HG02970 (cell line): ENCODE measurements at regions not wholly inside any gene's neighbourhood (a gene's known extent, or its start where the extent isn't known, plus 50 kb on each side); places are given as distances from the start of the nearest gene placed in this dataset.

Experiments used
- ATAC-seq: cut with Tn5 transposase; IDR thresholded peaks from one replicate; pipeline ENCODE4 v1.9.1; 2021; ENCODE audit warnings: mild to moderate bottlenecking, moderate library complexity, moderate number of reproducible peaks; ENCODE audit not compliant: unreplicated experiment, low FRiP score

DNA sequence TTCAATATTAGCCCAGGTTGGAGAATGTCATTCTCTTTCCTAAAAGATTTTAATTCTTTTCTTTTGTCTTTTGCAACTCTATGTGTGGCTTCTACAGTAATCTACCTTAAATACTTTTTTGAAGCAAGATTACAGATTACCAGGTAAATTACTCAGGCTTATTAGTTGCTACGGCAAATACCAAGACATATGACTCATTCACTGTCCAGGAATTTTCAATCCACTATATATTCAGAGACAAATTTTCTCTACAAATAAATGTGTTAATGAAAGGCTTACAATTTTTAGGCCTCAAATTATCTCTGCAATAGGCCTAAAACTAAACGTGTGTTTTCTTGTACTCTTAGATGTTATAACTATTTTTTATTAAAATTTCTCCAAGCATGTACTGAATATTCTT is 631.3 kb downstream of the DIAPH3 start:
- no peak for ATAC-seq

DNA sequence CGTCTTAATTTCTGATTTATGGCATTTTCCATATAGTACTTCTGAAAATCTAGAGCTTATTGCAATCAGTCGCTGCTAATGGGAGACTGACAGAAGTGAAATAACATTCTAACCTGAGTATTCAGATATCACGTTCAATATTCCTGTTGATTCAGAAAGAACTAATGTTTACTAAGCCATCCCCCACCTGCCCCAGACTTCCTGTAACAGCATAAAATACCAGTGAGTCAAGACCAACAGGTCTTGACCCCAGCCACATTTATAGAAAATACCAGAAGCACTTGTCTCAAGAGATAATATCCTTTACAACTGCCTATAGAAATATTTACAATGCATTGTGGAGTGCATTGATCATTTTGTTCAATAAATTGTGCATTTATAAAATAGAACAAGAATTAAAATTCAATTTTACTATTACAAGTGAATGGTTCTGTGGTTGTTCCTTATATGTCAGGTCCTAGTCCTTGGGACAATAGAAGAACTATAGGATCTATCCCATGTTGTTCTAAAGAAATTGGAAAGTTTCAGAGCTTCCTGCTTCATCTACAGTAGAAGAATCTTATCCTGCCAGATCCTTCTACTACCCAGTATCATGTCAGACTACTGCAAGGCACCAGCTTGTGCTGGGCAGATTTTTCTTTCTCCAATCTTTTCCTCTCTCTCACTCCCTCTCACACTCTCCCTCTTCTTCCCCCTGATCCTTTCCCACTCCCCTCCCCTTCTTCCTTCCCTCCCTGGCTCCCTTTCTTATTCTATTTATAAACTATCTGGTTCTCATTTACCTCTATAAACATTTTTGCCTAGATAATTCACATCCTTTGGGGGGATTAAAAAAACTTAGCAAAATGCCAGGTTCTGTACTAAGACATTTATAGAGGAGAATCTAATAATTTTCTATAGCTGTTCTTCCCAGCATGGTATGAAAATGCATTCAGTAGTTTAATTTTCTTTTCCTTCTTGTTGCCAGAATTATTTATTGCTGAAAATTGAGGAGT is 629.9 kb downstream of the DIAPH3 start:
- ATAC-seq = no peak

DNA sequence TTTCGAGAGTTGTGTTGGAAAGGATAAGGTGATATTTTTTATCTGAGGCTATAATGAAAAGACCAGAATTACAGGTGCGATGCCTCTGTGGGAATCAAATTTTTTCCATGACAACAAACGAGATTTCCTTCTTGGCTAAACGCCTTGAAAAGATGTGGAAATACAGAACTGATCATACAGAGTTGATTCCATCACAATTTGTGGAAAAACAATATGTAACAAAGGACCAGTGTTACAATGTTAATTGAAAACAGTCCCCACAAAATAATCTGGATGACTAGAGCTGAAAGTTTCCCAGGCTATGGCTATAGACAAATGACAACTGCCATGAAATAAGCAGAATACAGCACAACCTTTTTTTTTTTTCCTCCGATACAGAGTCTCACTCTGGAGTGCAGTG is 628.9 kb downstream of the DIAPH3 start:
- no peak for ATAC-seq

DNA sequence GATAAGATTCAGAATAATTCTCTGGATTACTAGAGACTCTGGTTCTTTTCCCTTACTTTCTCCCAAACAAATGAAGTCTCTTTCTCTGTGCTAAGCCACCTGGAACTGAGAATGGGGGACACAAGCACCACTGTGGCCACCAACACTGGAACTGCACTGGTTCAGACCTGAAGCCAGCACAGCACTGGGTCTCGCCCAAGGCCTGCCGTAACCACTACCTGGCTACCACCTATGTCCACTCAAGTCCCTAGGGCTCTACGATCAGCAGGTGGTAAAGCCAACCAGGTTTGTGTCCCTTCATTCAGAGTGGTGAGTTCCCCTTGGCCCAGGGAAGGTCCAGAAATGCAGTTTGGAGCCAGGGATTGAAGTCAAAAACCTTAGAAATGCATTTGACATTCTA is 626.2 kb downstream of the DIAPH3 start:
- ATAC-seq = no peak

DNA sequence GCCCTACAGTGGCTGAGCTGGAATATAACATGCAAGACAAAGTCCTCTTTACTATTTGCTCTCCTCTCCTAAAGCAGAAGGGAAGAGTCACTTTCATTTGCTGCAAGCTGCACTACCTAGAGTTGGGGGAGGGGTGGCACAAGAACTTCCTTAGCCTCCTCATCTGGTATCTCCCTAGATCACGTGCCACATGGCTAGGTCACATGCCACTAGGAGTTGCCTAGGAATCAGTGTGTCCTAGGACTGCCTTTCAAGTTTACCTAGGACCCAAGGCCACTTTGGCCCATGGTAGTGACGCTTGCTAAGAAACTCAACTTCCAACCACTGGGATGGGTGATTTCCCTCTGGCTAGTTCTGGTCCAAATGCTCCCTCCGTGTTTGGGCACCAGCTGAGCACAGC is 625.2 kb downstream of the DIAPH3 start:
- ATAC-seq = no peak

DNA sequence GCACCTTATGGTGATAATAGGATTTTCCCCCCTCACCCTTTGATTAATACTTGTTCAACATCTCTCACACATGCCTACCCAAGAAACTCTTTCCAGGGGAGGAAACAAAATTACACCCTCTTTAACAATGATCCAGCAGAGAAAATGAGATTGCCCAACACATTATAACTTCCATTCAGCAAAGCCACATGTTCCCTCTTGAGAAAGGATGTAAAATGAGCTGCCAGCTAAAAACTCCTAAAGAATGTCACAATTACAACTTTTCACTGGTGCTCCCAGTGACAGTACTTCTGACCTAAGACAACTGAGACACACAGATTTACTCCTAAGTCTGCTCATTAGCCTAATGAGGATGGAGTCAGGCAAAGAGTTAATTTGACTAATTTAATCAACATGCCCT is 621.4 kb downstream of the DIAPH3 start:
- ATAC-seq = no peak

DNA sequence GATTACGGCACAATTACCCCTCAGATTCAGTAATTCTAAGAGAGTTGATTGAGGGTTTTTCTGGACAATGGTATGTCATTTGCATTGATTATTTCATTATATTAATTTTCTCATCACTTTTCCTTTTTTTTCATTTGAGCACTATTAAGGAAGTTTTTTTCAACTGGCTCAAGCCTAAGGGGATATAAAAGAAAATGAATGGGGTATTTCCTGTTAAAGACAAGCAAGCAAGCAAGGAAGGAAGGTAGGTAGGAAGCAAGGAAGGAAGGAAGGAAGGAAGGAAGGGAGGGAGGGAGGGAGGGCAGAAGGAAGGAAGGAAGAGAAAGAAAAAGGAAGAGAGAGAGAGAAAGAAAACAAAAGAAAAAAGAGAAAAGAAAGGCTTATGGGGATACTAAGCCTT is 620.3 kb downstream of the DIAPH3 start:
- ATAC-seq = no peak

DNA sequence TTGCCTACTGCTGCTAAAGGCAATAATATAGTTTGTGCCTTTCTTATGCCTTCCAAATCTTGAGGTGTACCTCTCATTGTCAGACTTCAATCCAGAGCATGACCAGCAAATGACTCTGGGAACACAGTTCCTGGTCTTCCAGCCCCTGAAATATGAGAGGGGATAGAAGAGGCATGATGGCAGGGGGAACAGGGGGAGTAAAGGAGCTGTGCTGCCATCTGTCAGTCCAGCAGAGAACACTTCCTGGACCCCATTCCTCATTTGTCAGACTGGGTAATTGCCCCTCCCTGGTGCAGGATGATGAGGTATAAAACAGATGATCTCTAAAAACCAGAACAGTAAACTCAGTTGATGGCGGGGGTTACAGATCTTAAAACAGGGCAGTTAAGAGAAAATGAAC is 618.7 kb downstream of the DIAPH3 start:
- no peak for ATAC-seq

DNA sequence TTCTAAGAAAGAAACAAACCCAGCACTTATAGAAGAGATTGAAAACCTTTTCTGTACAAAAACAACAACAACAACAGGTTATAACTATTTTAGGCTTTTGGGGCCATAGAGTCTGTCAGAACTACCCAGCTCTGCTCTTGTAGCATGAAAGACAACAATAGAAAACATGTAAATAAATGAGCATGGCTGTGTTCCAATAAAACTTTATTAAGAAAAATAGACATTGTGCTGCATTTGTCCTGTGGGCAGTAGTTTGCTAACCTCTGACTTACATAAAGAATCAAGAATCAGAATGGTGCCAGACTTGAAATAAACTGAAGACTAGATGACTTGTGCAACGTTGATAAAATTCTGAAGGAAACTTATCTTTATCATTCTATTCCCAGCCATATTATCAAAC is 617.5 kb downstream of the DIAPH3 start:
- no peak for ATAC-seq

DNA sequence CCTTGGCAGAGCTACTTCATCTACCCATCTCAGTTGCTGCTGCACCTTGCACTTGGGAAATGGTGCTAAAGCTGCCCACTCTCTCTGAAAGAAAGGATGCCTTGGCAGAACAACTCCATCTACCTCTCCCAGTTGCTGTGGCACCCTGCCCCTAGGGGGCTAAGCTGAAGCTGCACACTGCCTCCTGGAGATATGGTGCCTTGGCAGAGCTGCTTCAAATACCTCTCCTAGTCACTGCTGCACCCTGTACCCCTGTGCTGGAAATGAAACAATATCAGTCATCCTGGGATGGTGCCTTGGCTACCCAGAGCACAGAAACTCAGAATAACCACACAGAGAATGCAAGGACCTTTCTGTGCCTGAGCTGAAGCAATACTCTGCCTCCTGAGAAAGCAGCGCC is 615.8 kb downstream of the DIAPH3 start:
- no peak for ATAC-seq

DNA sequence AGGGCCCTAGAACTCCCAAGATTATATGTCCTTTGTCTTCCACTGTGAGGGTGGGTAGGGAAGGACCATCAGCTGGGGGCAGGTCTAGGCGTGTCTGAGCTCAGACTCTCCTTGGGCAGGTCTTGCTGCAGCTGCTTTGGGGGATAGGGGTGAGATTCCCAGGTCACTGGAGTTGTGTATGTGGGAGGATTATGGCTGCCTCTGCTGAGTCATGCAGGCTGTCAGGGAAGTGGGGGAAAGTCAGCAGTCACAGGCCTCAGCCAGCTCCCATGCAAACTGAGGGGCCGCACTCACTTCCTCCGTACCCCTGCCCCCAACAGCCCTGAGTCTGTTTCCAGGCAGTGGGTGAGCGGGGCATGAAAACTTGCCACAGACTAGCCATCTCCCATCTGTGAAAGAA is 600.8 kb downstream of the DIAPH3 start:
- no peak for ATAC-seq

DNA sequence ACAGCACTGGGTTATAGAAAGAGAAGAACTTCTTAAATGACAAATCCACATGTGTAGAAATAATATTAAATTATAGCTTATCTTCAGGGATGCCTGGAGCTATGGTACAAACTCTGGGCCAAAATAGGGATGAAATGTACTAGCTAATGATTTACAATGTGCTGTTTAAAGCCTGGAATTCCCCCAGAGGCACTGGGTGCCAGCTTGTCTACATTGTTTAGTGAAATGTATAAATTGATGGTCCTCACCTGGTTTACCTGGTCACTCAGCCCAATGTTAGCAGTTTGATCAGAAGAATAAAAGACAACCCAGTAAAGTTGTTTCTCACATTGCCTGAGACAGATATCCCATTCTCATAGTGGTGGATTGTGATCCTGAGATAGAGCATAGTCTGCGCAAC is 597.2 kb downstream of the DIAPH3 start:
- no peak for ATAC-seq

DNA sequence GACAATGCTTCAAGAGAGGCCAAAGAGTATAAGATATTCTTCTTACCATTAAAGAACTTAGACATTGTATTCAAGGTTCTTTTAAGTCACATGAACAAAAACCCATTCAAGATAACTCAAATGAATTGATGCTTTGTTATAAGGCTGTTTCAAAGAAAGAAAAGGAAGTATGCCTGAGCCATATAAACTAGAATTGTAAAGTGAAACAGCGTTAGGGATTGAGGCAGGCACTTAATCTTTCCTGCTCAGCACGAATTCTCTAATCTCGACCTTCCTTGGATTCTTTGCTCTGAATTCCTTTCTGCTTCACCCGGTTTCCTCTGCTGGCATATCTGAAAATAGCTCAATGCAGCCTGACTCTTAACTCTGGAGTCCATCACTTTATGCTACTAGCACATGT is 595.4 kb downstream of the DIAPH3 start:
- ATAC-seq = no peak

DNA sequence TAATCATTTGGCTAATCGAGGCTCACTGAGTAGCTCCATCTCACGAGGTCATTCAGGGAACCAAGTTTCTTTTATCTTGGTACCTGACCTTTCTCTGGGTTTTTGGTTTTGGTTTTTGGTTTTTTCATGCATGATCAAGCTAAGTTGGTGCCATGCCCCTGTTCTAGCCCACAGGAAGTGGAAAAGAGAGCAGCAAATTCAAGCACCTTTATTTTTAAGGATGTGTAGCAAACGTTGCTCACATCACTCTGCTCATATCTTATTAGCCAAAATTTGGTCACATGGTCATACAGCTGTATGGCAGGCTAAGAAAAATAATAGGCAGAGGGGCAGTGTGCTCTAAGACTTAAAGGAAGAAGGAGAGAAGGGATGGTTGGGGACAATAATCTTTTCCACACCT is 593.5 kb downstream of the DIAPH3 start:
- no peak for ATAC-seq

DNA sequence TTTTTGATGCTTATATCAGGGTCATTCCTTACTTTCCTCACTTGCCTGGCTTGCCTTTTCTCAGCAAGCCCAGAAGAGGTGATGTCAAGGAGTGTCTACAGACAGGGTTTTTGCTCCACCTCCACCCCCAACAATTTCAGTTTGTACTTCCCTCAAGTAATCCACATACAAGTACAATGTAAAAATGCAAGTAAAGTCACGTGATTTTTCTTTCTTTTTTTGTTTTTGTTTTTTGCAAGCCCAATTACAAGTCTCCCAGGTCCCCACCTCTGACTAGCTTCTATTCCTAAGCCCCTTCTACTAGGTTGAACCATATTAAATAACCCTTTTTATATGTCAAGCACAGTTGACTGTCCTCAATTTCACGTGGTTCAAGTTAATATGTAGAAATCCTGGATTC is 579.6 kb downstream of the DIAPH3 start:
- no peak for ATAC-seq

DNA sequence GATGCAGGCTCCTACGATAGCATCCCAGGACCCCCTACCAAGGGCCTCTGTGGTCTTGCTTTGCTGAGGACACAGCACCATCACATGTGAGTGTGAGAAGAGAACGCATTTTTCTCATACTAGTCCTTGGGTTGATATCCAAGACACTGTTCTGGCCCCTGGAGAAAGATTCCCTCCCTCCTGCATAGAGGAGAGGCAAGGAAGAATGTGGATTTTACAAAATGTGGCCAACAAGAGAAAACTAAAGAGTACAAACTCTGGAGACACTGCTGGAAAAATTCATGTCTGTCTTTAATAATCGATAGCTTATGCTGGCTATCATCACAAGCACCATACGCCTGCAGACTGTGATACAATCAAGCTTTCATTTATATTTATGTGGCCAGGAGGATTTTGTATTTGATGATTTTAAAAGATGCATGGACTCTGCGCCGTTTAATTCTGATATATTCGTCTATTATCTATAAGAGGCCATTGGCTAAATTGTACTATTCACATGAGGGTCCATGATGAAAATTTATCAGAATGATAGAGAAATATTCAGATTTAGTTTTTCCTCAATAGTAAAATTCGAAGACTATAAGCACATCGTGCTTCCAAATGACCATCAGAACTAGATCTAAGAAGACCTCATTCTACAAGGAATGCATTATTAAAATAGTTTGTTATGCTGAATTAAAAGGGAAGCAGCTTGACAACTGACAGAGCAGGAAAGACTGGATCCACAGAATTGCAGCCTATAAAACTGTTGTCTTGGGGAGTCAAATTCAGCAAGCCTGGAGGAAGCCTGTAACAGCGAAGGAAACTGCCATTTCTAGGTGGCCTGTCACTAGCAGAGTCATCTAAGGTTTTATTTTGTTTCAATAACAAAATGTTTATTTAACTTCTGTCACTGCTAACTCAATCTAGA is 578.7 kb downstream of the DIAPH3 start:
- no peak for ATAC-seq

DNA sequence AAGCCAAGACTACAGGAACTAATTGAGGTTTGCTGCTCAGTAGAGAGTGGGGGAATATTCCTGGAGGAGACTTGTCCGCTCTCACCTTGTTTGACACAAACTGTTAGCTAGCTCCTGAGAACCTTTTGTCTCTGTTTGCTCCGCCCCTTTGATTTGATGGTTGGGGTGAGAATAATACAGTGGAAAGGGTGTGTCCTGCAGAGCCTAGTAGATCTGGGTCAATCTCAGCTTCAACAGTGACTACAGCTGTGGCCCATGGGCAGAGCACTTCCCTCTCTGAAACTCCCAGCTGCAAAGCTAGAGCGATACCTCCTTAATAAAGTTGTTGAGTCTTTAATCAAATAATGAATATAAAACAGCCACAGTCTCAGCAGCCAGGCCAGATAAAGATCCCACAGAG is 576.7 kb downstream of the DIAPH3 start:
- ATAC-seq = no peak

DNA sequence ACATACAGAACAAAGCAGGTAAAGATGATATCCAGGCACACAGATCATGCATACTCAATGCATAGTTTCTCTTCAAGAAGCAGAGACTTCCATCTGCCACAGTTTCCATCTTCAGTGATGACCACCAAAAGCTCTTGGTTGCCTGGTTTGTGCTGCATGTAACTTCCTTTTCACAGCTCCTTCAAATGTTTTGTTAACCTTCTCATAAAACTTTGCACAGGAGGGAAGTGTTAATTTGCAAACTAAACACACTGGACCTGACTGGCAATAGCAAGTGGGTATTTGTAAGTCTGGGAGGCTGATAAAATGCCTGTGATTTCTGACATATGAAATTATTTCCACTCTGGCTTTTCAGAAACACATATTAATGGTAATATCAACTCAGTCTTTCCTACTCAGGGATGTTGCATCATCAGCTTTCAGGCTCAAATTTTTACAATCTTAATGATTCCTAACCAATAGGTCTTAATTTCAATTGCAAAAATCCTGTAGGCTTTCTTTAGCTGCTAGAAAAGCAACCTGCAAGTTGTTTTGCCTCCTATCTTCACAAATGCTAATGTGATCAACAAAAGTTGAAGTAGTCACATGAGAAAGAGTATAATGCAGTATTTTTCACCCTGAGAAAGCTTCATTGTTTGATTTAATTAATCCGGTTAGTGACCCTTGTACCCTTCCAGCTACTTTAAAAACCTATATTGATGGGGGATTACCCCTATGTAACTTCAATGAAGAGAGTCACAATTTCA is 575.6 kb downstream of the DIAPH3 start:
- ATAC-seq = no peak

DNA sequence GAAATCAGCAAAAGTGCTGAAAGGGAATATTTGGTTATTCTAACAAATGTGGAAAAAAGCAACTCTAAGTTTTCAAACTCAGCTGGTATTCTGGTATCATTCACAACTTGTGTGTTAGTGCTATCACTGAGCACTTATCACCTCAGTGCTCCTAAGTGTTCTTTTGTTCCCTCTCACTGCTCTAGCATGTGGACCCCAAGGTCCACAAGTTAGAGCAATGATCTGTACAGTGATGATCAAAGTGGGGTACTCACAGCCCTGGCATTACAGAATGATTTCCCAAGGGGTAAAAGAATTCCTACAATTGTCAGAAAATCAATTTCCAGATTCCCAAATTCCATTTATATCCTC is 575.0 kb downstream of the DIAPH3 start:
- no peak for ATAC-seq

DNA sequence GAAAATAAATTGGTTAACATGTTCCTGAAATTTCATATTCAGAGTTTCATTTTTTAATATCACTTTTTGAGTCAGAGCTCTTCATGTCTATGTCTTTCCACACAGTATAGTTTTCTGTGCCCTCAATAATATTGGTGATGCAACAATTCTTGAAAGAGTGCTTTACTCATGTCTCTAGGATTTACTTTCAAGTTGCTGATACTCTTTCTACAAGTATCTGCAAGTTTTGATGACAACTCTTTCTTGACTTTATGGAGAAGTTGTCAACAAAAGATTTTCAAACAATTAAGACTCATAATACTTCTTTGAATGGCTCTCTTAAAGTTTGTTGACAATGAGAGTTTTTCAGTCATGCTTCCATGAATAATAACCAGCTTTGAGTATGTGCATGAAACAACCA is 561.7 kb downstream of the DIAPH3 start:
- no peak for ATAC-seq

DNA sequence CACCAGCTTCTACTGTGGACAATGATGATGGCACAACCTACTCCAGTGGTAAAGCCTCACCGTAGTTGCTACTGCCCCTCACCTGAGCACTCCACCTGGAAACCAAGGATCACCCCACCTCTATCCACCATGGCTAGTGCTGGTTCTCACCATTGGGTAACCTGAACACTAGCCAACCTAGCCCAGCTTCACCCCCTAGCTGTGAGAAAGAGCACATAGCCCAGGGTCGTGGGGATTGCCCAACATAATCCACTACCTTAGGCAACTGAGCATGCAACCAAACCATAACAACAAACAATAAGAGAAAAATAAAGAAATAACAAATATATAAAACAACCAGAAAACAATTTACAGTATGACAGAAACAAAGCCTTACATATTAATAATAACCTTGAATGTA is 560.1 kb downstream of the DIAPH3 start:
- no peak for ATAC-seq
